H9 (cell line): ENCODE measurements at regions not wholly inside any gene's neighbourhood (a gene's known extent, or its start where the extent isn't known, plus 50 kb on each side); places are given as distances from the start of the nearest gene placed in this dataset.

Experiments used
- DNase-seq: peaks from one replicate; pipeline ENCODE4 v3.0.0-alpha.2; 2017
- H2AFZ ChIP-seq: one replicate; pipeline ENCODE4 v1.6.1; 2013; ENCODE audit warnings: mild to moderate bottlenecking, low read length, control low read depth, moderate library complexity
- H2AK5ac ChIP-seq: 2 replicates; pipeline ENCODE4 v1.6.1; 2013; ENCODE audit warnings: low read length, control low read depth, mixed read lengths; ENCODE audit not compliant: insufficient read length
- H2BK120ac ChIP-seq: one replicate; pipeline ENCODE4 v1.6.1; 2013; ENCODE audit warnings: low read depth, mild to moderate bottlenecking, low read length, control low read depth, inconsistent platforms; ENCODE audit not compliant: poor library complexity, severe bottlenecking
- H2BK12ac ChIP-seq: 2 replicates; pipeline ENCODE4 v1.6.1; 2013; ENCODE audit warnings: low read length, control low read depth, mixed read lengths, low read depth; ENCODE audit not compliant: insufficient read length
- H2BK15ac ChIP-seq: 2 replicates; pipeline ENCODE4 v1.6.1; 2013; ENCODE audit warnings: low read depth, low read length, control low read depth
- H2BK20ac ChIP-seq: one replicate; pipeline ENCODE4 v1.6.1; 2013; ENCODE audit warnings: low read depth, mild to moderate bottlenecking, low read length, control low read depth, inconsistent platforms; ENCODE audit not compliant: poor library complexity, severe bottlenecking
- H2BK5ac ChIP-seq: 2 replicates; pipeline ENCODE4 v1.6.1; 2013; ENCODE audit warnings: low read length, control low read depth, mixed read lengths; ENCODE audit not compliant: insufficient read length
- H3K14ac ChIP-seq: 2 replicates; pipeline ENCODE4 v1.6.1; 2013; ENCODE audit warnings: low read length, control low read depth; ENCODE audit not compliant: insufficient read depth
- H3K18ac ChIP-seq: 2 replicates; pipeline ENCODE4 v1.6.1; 2013; ENCODE audit warnings: low read depth, mild to moderate bottlenecking, mixed read lengths, low read length, control low read depth; ENCODE audit not compliant: insufficient read length
- H3K23ac ChIP-seq: 2 replicates; pipeline ENCODE4 v1.6.1; 2013; ENCODE audit warnings: low read length, control low read depth, mixed read lengths, low read depth; ENCODE audit not compliant: insufficient read length
- H3K23me2 ChIP-seq: 2 replicates; pipeline ENCODE4 v1.6.1; 2013; ENCODE audit warnings: low read depth, mild to moderate bottlenecking, mixed read lengths, low read length, control low read depth; ENCODE audit not compliant: insufficient read length, poor library complexity, severe bottlenecking
- H3K27ac ChIP-seq: 2 replicates; pipeline ENCODE4 v1.5.1; 2013; ENCODE audit warnings: low read length, control low read depth, mixed read lengths, low read depth; ENCODE audit not compliant: insufficient read length
- H3K27me3 ChIP-seq: 2 replicates; pipeline ENCODE4 v1.6.1; 2013; ENCODE audit warnings: low read length, control low read depth, inconsistent platforms; ENCODE audit not compliant: insufficient read depth
- H3K4ac ChIP-seq: 2 replicates; pipeline ENCODE4 v1.6.1; 2013; ENCODE audit warnings: low read depth, mild to moderate bottlenecking, control low read depth, inconsistent platforms, low read length, moderate library complexity
- H3K4me1 ChIP-seq: 2 replicates; pipeline ENCODE4 v1.6.1; 2013; ENCODE audit warnings: low read length, control low read depth, inconsistent platforms; ENCODE audit not compliant: insufficient read depth
- H3K4me2 ChIP-seq: 2 replicates; pipeline ENCODE4 v1.6.1; 2013; ENCODE audit warnings: low read length, control low read depth, mixed read lengths; ENCODE audit not compliant: insufficient read length, insufficient read depth
- H3K56ac ChIP-seq: 2 replicates; pipeline ENCODE4 v1.6.1; 2013; ENCODE audit warnings: low read depth, mild to moderate bottlenecking, mixed read lengths, low read length, control low read depth; ENCODE audit not compliant: insufficient read length
- H3K79me1 ChIP-seq: 2 replicates; pipeline ENCODE4 v1.6.1; 2013; ENCODE audit warnings: low read depth, mild to moderate bottlenecking, moderate library complexity, low read length, control low read depth, inconsistent platforms; ENCODE audit not compliant: insufficient read depth, poor library complexity, severe bottlenecking
- H3K79me2 ChIP-seq: 2 replicates; pipeline ENCODE4 v1.6.1; 2013; ENCODE audit warnings: low read length, control low read depth, inconsistent platforms; ENCODE audit not compliant: insufficient read depth
- H3K9ac ChIP-seq: 2 replicates; pipeline ENCODE4 v1.6.1; 2013; ENCODE audit warnings: low read length, control low read depth, mixed read lengths; ENCODE audit not compliant: insufficient read length; ENCODE audit errors: extremely low read depth
- H3K9me3 ChIP-seq: one replicate; pipeline ENCODE4 v1.6.1; 2013; ENCODE audit warnings: low read depth, low read length, inconsistent platforms; ENCODE audit not compliant: control insufficient read depth
- H3T11ph ChIP-seq: one replicate; pipeline ENCODE4 v1.6.1; 2013; ENCODE audit warnings: mild to moderate bottlenecking, low read length, control low read depth, inconsistent platforms
- H4K20me1 ChIP-seq: one replicate; pipeline ENCODE4 v1.6.1; 2013; ENCODE audit not compliant: control insufficient read depth, insufficient read length, insufficient read depth
- H4K5ac ChIP-seq: 2 replicates; pipeline ENCODE4 v1.6.1; 2013; ENCODE audit warnings: low read depth, mild to moderate bottlenecking, mixed read lengths, low read length, control low read depth; ENCODE audit not compliant: insufficient read length
- H4K8ac ChIP-seq: replicated peaks from 2 replicates; pipeline ENCODE4 v1.6.1; 2013; ENCODE audit warnings: low read length, control low read depth, mixed read lengths, low read depth; ENCODE audit not compliant: insufficient read length
- H4K91ac ChIP-seq: 2 replicates; pipeline ENCODE4 v1.6.1; 2013; ENCODE audit warnings: low read depth, mild to moderate bottlenecking, moderate library complexity, mixed read lengths, low read length, control low read depth; ENCODE audit not compliant: insufficient read length
- H3K27ac Mint-ChIP-seq, 3 experiments: 2 replicates in 2 of 3; 3 replicates in 1 of 3; pipeline ENCODE4 v1.8.0; 2020 to 2021; ENCODE audit warnings: mixed read lengths in 3 of 3, mild to moderate bottlenecking in 1 of 3, moderate library complexity in 1 of 3
- H3K27me3 Mint-ChIP-seq: 2 replicates; pipeline ENCODE4 v1.8.0; 2021; ENCODE audit warnings: low read depth, mild to moderate bottlenecking, moderate library complexity, mixed read lengths
- H3K36me3 Mint-ChIP-seq, 3 experiments: 2 replicates in 2 of 3; 3 replicates in 1 of 3; pipeline ENCODE4 v1.8.0; 2020 to 2021; ENCODE audit warnings: low read depth in 3 of 3, mixed read lengths in 3 of 3; ENCODE audit not compliant: insufficient read depth in 1 of 3
- H3K4me1 Mint-ChIP-seq, 2 experiments: 2 replicates each; pipeline ENCODE4 v1.8.0; 2020; ENCODE audit warnings: mixed read lengths in 2 of 2
- H3K4me3 Mint-ChIP-seq, 2 experiments: 2 replicates in 1 of 2; 3 replicates in 1 of 2; pipeline ENCODE4 v1.8.0; 2020 to 2021; ENCODE audit warnings: mild to moderate bottlenecking in 2 of 2, mixed read lengths in 2 of 2, moderate library complexity in 1 of 2
- H3K9me3 Mint-ChIP-seq, 2 experiments: 2 replicates in 1 of 2; 3 replicates in 1 of 2; pipeline ENCODE4 v1.8.0; 2020; ENCODE audit warnings: mild to moderate bottlenecking in 2 of 2, mixed read lengths in 2 of 2, moderate library complexity in 1 of 2
- WGBS: extraction: QIAGEN DNeasy Blood & Tissue Kit; methylation state at CpG from one replicate; pipeline ENCODE4 v1.1.7; 2013; ENCODE audit warnings: missing lambda C conversion rate, low lambda C conversion rate, mixed read lengths; ENCODE audit not compliant: insufficient read length; ENCODE audit errors: extremely low coverage; 5-methylcytosine and 5-hydroxymethylcytosine counted together
- TF ChIP-seq, protein P1 (sequence below): fragments of 200-600 bp; sonication (generic); conservative IDR thresholded peaks from 3 replicates; pipeline ENCODE4 v1.8.0; 2021; ENCODE audit warnings: antibody characterized with exemption, mild to moderate bottlenecking

GRCh38 chr4:43275779-43276178 is 383.3 kb downstream of the GRXCR1 start:
- Histone ChIP-seq H3K9me3 (no peaks in the 10 kb centered on the region), H4K20me1 (no peaks in the 10 kb centered on the region), H3K18ac (no peak overlapping the region), H2BK15ac (no peak overlapping the region), H2AK5ac (no peak overlapping the region), H3K4me2 (no peak overlapping the region), H2BK5ac (no peak overlapping the region), H3K23me2 (no peaks in the 10 kb centered on the region), H4K8ac (no peak overlapping the region), H2BK120ac (no peak overlapping the region), H3K4me1 (no peaks in the 10 kb centered on the region), H3T11ph (no peak overlapping the region), H3K27me3 (no peaks in the 10 kb centered on the region), H3K27ac (no peak overlapping the region), H4K5ac (no peak overlapping the region), H2BK12ac (no peak overlapping the region), H3K79me1 (no peaks in the 10 kb centered on the region), H3K56ac (no peak overlapping the region), H3K79me2 (no peaks in the 10 kb centered on the region), H3K9ac (no peak overlapping the region), H3K14ac (no peak overlapping the region), H2BK20ac (no peak overlapping the region), H3K4ac (no peak overlapping the region), H3K23ac (no peak overlapping the region), H2AFZ (no peak overlapping the region), H4K91ac (no peak overlapping the region)
- Mint-ChIP-seq H3K9me3 (no peaks in the 10 kb centered on the region; a peak in 1 of 5 replicates), H3K27ac (no peak overlapping the region), H3K27me3 (no peaks in the 10 kb centered on the region), H3K4me1 (peaks cover 0 to 8% of the 10 kb centered on the region in 2 experiments; a peak in 2 of 4 replicates), H3K4me3 (no peak overlapping the region), H3K36me3 (no peaks in the 10 kb centered on the region)
- WGBS = no CpG with 5 or more reads among the region's 1 CpG
- no peak for DNase-seq
- TF ChIP-seq, protein P1, sequence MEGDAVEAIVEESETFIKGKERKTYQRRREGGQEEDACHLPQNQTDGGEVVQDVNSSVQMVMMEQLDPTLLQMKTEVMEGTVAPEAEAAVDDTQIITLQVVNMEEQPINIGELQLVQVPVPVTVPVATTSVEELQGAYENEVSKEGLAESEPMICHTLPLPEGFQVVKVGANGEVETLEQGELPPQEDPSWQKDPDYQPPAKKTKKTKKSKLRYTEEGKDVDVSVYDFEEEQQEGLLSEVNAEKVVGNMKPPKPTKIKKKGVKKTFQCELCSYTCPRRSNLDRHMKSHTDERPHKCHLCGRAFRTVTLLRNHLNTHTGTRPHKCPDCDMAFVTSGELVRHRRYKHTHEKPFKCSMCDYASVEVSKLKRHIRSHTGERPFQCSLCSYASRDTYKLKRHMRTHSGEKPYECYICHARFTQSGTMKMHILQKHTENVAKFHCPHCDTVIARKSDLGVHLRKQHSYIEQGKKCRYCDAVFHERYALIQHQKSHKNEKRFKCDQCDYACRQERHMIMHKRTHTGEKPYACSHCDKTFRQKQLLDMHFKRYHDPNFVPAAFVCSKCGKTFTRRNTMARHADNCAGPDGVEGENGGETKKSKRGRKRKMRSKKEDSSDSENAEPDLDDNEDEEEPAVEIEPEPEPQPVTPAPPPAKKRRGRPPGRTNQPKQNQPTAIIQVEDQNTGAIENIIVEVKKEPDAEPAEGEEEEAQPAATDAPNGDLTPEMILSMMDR = no peak
